HG03025 (cell line): ENCODE measurements at regions not wholly inside any gene's neighbourhood (a gene's known extent, or its start where the extent isn't known, plus 50 kb on each side); places are given as distances from the start of the nearest gene placed in this dataset.

ENCODE experiments used
- ATAC-seq: cut with Tn5 transposase; IDR thresholded peaks from one replicate; pipeline ENCODE4 v1.9.1; 2021; ENCODE audit warnings: mild to moderate bottlenecking, moderate library complexity; ENCODE audit not compliant: unreplicated experiment, low FRiP score

DNA sequence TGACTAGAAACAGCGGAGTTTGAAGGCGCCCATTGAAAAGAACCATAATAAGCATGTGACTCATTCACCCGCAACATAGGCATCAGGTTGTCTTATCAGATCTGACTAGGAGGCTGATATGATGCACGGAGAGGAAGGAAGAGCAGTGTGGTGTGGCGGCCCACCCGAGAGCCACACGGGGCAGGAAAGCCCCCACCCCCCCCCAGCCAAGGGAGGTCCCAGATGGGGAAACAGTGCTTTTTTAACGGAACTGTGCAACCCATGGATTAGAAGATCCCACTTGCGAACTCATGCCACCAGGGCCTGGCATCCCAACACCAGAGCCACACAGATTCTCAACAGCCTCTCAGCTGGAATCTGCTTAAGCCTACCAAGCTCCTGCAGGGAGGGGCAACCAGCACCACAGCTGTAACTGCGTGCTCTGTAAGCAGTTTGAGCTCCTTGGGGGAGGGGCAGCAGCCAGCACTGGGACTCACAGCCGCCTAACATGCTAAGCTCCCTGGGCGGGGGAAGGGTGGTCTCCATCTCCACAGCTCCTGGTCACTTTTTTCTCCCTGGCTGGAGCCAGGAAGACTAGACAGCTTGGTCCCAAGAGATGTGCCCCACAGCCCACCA is 466.2 kb downstream of the PDGFC start:
- no peak for ATAC-seq

DNA sequence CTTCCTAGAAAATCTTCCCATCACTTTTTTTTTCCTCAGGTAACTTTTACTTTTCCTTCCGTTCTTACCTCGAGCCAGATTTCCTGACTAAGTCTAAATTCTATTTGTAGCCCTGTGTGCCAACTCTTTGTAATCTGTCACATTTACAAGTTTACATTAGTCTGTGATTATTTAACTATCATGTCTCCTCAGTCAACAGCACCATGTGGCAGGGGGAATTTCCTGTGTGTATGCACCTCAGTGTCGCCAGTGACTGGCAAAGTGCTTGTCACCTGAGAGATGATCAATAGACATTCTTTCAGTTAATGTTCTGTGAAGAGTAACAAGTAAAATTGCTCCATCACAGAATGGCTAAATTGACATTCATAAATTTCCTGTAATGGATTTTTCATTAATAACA is 468.5 kb downstream of the PDGFC start:
- no peak for ATAC-seq

DNA sequence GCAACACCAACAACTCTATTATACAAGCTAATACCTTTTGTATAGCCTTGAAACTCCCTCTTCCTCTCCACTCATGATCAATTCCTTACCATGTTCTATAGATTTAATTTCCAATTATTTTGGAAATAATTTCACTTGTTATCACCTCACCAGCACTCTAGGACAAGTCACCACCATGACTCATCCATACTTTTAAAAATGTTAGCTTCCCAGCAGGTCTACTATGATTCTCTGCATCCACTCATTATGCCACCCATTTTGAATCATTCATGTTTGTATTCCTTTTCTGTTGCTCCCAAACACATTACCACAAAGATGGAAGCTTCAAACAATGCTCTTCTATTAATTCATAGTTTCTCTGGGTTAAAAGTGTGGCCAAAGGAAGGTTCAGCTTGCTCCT is 469.6 kb downstream of the PDGFC start:
- no peak for ATAC-seq

DNA sequence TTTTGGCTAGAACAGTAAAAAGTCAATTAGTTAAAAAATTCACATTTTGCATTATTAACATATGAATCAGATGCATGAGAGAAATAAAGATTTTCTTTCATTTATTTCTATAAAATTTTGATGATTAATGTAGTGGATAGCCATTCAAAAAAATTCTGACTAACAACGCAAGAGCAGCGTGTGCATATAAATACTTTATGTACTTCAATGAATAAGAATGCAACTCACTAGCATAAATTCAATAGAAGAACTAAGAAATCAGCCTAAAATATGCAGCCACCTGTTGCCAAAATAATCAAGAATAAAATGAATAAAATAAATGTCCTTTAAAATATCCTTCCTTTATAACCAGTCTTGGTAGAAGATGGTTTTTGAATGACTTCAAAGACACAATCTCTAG is 471.9 kb downstream of the PDGFC start:
- no peak for ATAC-seq

DNA sequence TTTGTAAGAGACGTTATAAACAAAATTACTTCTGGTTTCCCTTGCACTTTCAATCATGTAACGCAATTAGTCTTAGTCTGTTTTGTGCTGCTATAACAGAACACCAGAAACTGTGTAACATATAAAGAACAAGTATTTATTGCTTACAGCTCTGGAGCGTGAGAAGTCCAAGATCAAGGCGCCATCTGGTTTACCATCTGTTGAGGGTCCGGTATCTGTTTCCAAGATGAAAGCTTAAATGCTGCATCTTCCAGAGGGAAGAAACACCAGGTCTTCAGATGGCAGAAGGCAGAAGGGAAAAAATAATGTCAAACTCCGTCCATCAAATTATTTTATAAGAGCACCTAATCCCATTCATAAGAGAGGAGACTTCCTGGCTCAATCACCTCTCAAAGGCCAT is 474.1 kb downstream of the PDGFC start:
- no peak for ATAC-seq

DNA sequence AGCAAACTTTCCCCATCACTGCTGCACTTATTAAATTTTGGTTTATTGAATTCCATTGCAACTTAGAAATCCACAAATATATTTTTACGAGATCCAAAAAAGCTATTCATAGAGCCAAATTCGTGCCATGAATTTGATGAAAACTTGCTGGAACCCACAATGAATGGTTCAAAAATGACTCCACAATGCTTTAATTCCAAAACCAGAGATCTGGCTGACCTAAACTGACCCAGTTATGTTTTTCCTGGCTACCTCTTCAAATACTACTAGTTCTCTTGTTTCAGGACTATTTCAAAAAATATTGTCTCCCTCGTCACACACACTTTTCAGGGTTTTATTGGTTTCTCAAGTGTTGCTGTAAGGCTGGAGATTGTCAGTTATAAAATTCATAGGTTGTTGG is 474.8 kb downstream of the PDGFC start:
- ATAC-seq, result no peak

DNA sequence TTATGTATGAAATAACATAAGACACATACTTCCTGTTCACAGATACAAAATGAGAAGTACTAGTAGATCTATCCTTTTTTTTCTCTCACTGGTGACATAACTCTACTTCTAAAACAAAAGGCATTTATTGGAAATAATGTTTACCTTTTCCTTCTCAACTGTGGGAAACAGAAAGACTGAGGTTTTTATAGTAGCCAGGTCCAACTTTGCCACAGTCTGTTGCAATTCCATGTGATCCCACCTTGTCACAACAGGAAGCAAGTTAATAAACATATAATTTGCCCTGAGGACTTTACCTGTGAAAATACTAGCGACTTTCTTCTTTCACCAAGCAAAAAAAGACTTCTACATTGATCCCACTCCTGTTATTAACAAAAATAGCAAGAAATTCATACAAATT is 475.8 kb downstream of the PDGFC start:
- no peak for ATAC-seq

DNA sequence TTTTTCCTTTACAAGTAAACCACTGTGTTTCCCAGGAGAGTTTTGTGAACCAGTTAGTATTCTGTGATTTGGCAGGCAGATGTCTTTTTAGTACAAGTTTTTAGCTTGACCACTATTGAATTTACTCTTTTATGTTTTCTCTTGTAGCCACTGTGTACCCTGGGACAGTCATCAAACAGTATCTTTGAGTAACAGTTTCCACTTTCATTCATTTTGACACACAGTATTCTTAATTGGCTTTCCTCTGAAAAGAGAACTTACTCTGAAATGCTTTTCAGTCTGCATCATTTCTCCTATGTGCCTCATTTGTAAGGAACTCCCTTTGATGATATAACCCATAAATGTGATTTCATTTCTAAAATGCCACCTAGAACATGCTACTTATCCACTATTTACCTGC is 476.5 kb downstream of the PDGFC start:
- ATAC-seq, result no peak

DNA sequence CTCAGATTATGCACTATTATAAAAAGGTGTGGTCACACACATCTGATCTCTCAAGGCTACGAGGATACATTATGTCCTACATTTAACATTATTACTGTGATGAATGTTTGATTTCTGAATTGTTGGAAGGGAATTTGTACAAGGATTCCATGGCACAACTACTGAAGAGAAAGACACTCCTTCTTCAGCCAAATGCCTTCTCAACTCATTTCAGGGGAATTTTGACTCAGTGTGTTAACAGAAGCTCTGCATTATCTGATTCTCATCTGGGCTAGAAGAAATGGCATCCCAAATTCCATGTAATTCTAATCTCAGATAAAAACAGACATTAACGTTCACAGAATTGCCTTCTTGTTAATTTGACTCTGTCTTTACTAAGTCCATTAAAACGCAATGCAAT is 477.7 kb downstream of the PDGFC start:
- no peak for ATAC-seq

DNA sequence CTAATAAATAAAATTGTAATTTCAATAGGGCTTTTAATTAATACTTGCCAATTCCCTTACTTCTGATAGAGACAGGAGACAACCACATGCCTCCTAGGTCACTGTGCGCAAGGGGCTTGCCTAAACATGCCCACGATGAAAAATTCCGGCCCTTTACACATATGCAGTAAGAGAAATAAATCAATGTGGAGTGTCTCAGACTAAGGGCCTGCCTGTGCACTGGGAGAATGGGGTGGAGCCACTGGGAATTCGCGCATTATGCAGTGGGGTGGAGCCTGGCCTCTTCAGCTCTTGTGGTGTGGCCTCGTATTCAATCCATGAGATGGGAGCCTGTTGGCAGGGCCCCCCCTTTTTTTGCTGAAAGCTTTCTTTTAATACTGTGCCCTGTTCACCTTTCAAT is 484.5 kb downstream of the PDGFC start:
- ATAC-seq, result no peak

DNA sequence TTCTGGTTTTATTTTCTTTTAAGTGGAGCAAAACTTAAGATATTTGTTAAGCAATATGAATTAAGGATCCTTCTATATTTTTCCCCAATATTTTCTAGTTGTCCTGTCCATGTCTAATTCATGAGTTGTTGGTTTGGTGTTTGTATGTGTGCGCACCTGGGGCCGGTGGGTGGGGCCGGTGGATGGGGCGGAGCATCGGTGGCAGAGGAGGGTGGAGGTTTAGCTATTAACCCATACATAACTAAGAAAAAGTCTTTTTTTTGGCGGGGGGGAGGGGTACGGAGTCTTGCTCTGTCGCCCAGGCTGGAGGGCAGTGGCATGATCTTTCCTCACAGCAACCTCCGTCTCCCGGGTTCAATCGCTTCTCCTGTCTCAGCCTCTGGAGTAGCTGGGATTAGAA is 489.8 kb downstream of the PDGFC start:
- ATAC-seq, result no peak

DNA sequence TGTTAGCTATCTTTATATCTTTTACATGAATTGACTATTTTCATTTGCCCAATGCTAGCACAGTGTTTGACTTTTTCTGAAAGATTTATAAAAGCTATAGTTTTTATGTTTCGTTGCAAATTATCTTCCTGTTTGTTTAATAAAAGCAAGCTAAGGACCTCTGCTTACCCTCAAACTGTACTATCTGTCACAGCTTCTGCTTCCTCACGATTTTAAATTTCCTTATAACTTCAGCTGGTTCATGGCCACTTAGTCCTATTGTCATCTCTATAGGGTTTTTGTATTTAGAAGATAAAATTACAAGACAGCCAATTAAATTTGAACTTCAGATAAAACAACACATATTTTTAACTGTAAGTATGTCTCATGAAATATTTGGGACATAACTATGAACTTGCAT is 494.0 kb downstream of the PDGFC start:
- ATAC-seq, result no peak

DNA sequence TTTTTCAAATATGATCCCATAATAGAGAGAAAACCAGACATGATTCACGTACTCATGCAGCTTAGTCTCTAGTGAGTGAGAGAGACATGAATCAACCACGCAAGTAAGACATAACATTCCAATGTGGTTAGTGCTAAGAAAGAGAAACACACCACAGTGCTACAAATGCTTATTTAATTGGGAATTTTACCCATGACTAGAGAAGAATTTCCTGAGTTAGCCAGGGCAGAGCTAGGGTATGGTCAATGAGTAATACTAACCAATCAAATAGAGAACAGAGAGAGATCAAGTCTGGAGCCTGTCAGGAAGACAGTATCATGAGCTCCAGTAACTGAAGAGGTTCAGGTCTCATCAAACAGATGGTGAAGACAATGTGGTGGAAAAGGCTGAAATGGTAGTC is 495.2 kb downstream of the PDGFC start:
- no peak for ATAC-seq

DNA sequence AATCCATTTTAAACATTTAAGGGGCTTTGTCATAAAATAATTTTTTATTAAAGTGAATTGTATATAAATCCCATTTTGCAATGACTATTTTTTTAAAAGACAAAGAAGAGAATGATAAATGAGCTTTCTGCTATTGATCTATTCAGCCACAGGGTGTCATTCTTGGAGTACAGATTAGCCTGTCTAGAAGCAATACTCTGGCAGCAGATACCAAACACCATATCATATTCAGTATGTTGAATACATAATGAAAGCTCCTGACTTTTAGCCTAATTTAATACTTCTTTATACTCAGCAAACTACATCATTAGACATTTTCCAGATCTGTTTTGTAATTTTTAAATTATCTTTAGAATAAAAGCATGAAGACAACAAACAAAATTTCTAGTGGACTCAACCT is 496.3 kb downstream of the PDGFC start:
- ATAC-seq, result no peak

DNA sequence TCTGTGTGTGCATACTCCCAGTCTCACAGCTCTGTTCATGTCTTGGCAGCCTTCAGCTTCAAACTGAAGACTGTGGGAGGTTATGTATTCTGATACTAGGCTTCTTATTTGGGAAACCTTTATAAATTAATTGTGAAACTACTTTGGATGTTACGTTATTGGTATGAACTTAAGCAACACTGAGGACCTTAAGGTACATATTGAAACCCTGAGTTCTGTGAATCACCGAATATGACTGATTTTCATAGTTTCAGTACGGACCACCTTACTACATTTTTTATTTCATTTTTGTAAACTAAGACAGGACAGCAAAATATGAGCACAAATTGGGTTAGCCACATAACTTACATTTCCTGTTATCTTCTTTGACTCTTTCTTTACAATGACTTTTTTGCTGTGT is 498.4 kb downstream of the PDGFC start:
- ATAC-seq, result no peak

DNA sequence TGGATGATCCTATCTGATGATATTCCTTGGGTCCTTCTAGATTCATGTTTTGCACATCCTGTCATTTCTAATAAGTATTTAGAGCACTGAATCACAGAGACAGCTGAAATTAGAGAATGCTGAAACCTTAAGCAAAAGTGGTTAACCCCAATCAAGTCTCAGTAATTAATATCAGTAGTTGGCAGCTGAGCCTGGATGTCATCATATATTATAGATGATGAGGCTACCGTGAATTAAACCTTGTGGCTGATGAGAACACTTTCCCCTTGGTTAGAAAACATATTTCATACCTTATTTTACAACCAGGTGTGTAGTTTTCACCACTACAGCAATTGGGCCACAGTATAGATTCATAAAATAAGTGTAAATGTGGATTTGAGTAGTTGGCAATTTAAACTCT is 499.0 kb downstream of the PDGFC start:
- ATAC-seq, result no peak

DNA sequence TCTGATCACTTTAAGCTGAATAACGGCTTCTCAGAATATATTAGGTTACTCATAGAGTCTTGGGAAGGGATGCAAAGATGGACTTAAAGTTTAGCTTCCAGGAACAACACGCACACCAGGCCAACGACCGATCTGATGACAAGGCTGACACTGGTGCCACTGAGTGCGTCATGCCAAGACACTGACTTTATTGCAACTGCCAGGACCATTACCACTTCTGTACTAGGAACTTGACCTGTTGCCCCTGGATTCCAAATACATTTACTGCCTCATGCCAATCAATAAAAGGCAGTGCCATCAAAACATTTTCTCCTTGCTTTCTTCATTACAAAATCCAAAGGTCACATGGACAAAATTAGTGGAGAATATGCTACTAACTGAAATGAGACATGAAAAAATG is 505.9 kb upstream of the CTSO start:
- ATAC-seq, result no peak

DNA sequence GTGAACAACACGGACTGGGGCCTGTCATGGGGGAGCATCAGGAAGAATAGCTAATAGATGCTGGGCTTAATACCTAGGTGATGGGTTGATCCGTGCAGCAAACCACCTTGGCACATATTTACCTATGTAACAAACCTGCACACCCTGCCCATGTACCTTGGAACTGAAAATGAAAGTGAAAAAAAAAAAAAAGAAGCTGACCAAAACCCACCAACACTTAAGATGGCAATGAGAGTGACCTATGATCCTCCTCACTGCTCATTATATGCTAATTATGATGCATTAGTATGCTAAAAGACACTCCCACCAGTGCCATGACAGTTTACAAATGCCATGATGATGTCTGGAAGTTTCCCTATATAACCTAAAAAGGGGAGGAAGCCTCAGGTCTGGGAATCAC is 503.2 kb upstream of the CTSO start:
- ATAC-seq, result no peak

DNA sequence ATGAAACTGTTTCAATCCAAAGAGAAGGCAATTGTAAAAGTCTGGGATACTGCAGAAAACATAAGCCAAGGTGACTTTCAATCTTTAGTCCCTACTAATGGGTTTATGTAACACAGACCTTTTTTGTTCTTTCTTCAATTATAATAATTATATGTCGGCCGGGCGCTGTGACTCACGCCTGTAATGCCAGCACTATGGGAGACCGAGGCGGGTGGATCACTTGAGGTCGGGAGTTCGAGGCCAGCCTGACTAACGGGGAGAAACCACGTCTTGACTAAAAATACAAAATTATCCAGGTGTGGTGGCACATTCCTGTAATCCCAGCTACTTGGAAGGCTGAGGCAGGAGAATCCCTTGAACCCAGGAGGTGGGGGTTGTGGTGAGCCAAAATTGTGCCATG is 489.8 kb upstream of the CTSO start:
- no peak for ATAC-seq

DNA sequence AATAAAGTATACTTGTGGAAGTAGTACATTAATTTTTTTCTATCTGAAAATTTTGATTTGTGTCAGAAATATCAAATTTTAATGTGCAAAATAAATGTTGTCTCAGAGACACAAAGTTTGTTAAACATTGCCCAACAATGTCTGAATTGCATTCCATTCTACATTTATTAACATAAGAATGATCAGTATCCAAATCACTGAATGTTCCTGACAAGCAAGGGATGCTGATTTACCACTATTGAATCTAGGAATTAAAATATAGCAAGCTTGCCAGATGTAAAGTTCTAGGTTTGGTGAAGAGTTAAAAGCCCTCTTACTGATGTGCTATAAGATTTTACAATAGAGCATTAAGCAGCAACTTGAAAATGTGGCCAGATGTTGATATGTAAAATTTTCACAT is 489.2 kb upstream of the CTSO start:
- no peak for ATAC-seq

DNA sequence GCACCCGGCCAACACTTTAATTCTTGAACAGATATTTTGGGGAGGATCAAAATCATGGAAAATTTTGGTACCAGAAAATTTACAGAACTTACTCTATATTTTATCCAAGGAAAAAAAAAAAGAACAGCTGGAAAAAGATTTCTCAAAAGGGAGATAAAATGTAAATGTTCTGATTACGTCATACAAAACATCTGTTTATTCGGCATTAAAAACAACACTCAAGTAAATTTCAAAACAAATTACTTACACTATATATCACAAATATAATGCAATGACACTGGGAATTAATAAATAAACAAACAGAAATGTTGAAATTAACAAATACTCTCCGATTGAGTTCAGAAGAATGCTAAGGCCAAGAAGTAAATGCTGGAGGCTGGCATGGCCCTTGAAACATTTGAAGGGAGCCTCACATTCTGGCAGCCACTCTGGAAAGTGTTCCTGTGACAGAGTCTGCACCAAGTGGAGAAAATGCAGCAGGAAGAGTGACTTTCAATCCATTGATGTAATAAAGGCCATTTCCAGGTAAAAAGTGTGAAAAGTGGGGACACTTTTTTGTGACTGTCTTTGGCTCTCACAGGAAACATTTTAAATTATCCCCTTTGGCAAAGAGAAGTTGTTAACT is 486.0 kb upstream of the CTSO start:
- ATAC-seq, result no peak

DNA sequence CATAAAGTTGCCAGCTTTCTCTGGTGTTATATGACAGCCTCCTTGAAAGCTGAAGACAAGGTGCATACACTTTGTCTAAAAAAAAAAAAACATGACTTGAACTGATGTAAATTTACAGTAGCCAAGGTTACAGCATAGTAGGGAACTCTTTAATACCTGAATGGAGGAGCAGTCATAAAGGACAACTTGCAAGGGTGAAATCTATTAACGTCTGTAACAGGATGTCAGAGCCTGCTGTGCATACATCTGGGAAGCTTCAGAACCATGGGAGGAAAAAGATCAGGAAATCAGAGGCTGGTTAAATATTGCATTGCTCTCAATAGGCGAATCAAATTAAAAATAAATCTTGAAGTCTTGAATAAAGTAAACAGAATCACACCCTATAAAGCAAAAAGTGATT is 484.0 kb upstream of the CTSO start:
- no peak for ATAC-seq

DNA sequence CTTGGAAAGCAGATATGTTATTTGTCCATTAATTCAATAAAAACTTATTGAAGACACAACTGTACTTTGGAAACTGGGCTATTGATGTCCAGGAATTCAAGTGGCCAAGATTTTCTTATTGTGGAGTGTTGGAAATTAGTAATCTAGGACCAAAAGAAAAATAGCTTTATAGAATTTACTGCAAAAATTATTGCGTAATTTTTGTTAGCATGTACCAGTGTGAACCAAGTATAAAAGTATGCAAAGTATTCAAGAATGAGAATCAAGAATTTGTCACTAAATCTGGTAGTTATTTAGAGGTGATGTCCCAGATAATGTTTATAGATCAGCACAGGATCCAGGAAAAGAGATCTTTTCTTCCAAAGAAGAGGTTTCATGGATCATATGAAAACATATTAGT is 468.9 kb upstream of the CTSO start:
- ATAC-seq, result no peak
